Activated CD4-positive, alpha-beta memory T cell treated with anti-CD3 and anti-CD28 coated beads, Interleukin-2, amount 10 ng/mL, durations not matched to agents 7 days and 5 days (primary cell): ENCODE measurements at regions not wholly inside any gene's neighbourhood (a gene's known extent, or its start where the extent isn't known, plus 50 kb on each side); places are given as distances from the start of the nearest gene placed in this dataset.

Experiments
- CTCF ChIA-PET: fragments of 350-600 bp; sonication (Branson Sonifier 250); formaldehyde crosslinking; loops from one replicate; lab custom pipeline; 2021; ENCODE audit warnings: antibody characterized with exemption, inconsistent platforms; lab: Charles Lee
- POLR2A ChIA-PET: fragments of 350-600 bp; sonication (Branson Sonifier 250); formaldehyde crosslinking; loops from one replicate; lab custom pipeline; 2021; ENCODE audit warnings: antibody characterized with exemption; lab: Charles Lee
- DNase-seq: peaks from one replicate; pipeline ENCODE4 v3.0.0-alpha.2; 2020
- H3K27ac Mint-ChIP-seq: one replicate; pipeline ENCODE4 v1.8.0; 2021; ENCODE audit warnings: mild to moderate bottlenecking, mixed read lengths
- H3K27me3 Mint-ChIP-seq: one replicate; pipeline ENCODE4 v1.8.0; 2021; ENCODE audit warnings: mixed read lengths
- H3K36me3 Mint-ChIP-seq: one replicate; pipeline ENCODE4 v1.8.0; 2021; ENCODE audit warnings: low read depth, mixed read lengths
- H3K4me1 Mint-ChIP-seq: one replicate; pipeline ENCODE4 v1.8.0; 2021; ENCODE audit warnings: mixed read lengths
- H3K4me3 Mint-ChIP-seq: one replicate; pipeline ENCODE4 v1.8.0; 2021; ENCODE audit warnings: mild to moderate bottlenecking, mixed read lengths
- H3K9me3 Mint-ChIP-seq: one replicate; pipeline ENCODE4 v1.8.0; 2021; ENCODE audit warnings: mixed read lengths

GRCh38 chr12:77247542-77247941 lies 182.2 kb upstream of the E2F7 start:
- Mint-ChIP-seq H3K4me1 (no peaks in the 10 kb centered on the region), H3K36me3 (no peaks in the 10 kb centered on the region), H3K27ac (no peak overlapping the region), H3K27me3 (no peaks in the 10 kb centered on the region), H3K9me3 (no peaks in the 10 kb centered on the region), H3K4me3 (no peak overlapping the region)
- DNase-seq, result no peak
- POLR2A ChIA-PET, result no interaction called here
- CTCF ChIA-PET, result no interaction called here

- Mint-ChIP-seq H3K27me3 (no peaks in the 10 kb centered on the region), H3K36me3 (no peaks in the 10 kb centered on the region), H3K4me1 (no peaks in the 10 kb centered on the region), H3K9me3 (no peaks in the 10 kb centered on the region), H3K27ac (no peak overlapping the region), H3K4me3 (no peak overlapping the region)
- no peak for DNase-seq
- POLR2A ChIA-PET, result no interaction called here
- CTCF ChIA-PET, result no interaction called here
Measured at GRCh38 chr12:77243345-77243744, 178.0 kb upstream of the E2F7 start.

- DNase-seq, result no peak
- ChIA-PET POLR2A (no interaction called here), CTCF (no interaction called here)
- H3K9me3 Mint-ChIP-seq, result no peaks in the 10 kb centered on the region
- H3K4me1 Mint-ChIP-seq, result no peaks in the 10 kb centered on the region
- H3K27me3 Mint-ChIP-seq, result no peaks in the 10 kb centered on the region
- no peak overlapping the region for H3K4me3 Mint-ChIP-seq
- H3K36me3 Mint-ChIP-seq, result no peaks in the 10 kb centered on the region
- H3K27ac Mint-ChIP-seq, result no peak overlapping the region
Measured at GRCh38 chr12:77239617-77240016, 174.2 kb upstream of the E2F7 start.

GRCh38 chr12:77238335-77238734 lies 173.0 kb upstream of the E2F7 start:
- H3K27me3 Mint-ChIP-seq, result no peaks in the 10 kb centered on the region
- CTCF ChIA-PET, result no interaction called here
- no peak overlapping the region for H3K4me3 Mint-ChIP-seq
- POLR2A ChIA-PET, result no interaction called here
- H3K36me3 Mint-ChIP-seq, result no peaks in the 10 kb centered on the region
- no peaks in the 10 kb centered on the region for H3K4me1 Mint-ChIP-seq
- H3K27ac Mint-ChIP-seq, result no peak overlapping the region
- no peak for DNase-seq
- no peaks in the 10 kb centered on the region for H3K9me3 Mint-ChIP-seq

- no peak overlapping the region for H3K4me3 Mint-ChIP-seq
- no peaks in the 10 kb centered on the region for H3K9me3 Mint-ChIP-seq
- no peaks in the 10 kb centered on the region for H3K4me1 Mint-ChIP-seq
- no peak for DNase-seq
- no peak overlapping the region for H3K27ac Mint-ChIP-seq
- H3K36me3 Mint-ChIP-seq, result no peaks in the 10 kb centered on the region
- ChIA-PET CTCF (no interaction called here), POLR2A (no interaction called here)
- H3K27me3 Mint-ChIP-seq, result no peaks in the 10 kb centered on the region
Measured at GRCh38 chr12:77237896-77238295, 172.5 kb upstream of the E2F7 start.

GRCh38 chr12:77236066-77236465 lies 170.7 kb upstream of the E2F7 start:
- H3K36me3 Mint-ChIP-seq, result no peaks in the 10 kb centered on the region
- no peaks in the 10 kb centered on the region for H3K4me1 Mint-ChIP-seq
- no peak overlapping the region for H3K4me3 Mint-ChIP-seq
- ChIA-PET CTCF (no interaction called here), POLR2A (no interaction called here)
- no peak overlapping the region for H3K27ac Mint-ChIP-seq
- H3K27me3 Mint-ChIP-seq, result no peaks in the 10 kb centered on the region
- no peaks in the 10 kb centered on the region for H3K9me3 Mint-ChIP-seq
- no peak for DNase-seq

DNA sequence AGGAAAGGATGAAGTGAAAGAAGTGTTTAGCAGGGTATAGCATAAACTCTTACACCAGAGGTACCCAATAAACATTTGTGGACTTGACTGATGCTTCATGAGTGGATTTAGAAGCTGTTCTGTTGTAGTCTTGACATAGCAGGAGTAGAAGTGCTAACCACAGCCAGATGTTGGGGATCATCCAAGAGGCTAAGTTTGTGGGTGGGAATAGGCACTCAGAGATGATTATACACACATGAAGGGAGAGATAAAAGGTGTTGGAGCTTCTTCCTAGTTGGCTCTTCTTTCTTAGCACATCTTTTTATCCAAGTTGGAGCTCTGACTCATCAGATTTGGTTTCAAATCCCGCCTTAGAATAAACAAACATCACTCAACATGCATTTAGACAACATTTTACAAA lies 166.7 kb upstream of the E2F7 start:
- POLR2A ChIA-PET, result no interaction called here
- CTCF ChIA-PET, result no interaction called here
- Mint-ChIP-seq H3K9me3 (no peaks in the 10 kb centered on the region), H3K27ac (no peak overlapping the region), H3K4me1 (no peaks in the 10 kb centered on the region), H3K36me3 (no peaks in the 10 kb centered on the region), H3K27me3 (no peaks in the 10 kb centered on the region), H3K4me3 (no peak overlapping the region)
- no peak for DNase-seq

DNA sequence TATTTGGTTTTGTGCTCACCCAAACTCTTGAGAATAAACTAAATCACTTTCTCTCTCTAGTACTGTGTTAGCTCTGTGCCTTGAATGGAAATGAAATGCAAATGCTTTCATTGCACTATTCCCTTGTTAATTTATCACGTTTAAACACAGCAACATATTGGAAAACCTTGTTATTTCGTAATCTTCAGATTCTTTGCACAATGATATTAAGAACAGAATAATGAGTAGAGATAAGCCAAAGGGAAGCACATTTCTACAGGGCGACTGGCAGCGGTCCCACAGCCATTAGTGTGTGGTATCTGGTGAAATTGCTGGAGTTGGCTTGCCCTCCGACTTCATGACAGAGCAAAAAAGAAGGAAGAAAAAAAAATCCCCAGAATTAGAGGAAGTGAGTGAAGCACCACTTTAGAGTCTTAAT lies 166.1 kb upstream of the E2F7 start:
- H3K9me3 Mint-ChIP-seq, result no peaks in the 10 kb centered on the region
- no peak for DNase-seq
- H3K27ac Mint-ChIP-seq, result no peak overlapping the region
- no peak overlapping the region for H3K4me3 Mint-ChIP-seq
- H3K36me3 Mint-ChIP-seq, result no peaks in the 10 kb centered on the region
- POLR2A ChIA-PET, result no interaction called here
- no peaks in the 10 kb centered on the region for H3K4me1 Mint-ChIP-seq
- CTCF ChIA-PET, result no interaction called here
- H3K27me3 Mint-ChIP-seq, result no peaks in the 10 kb centered on the region

- POLR2A ChIA-PET, result no interaction called here
Measured at GRCh38 chr12:77229640-77230442, 164.5 kb upstream of the E2F7 start.

GRCh38 chr12:77228376-77228775 lies 163.0 kb upstream of the E2F7 start:
- ChIA-PET CTCF (no interaction called here), POLR2A (no interaction called here)
- H3K36me3 Mint-ChIP-seq, result no peaks in the 10 kb centered on the region
- no peaks in the 10 kb centered on the region for H3K4me1 Mint-ChIP-seq
- H3K27me3 Mint-ChIP-seq, result no peaks in the 10 kb centered on the region
- H3K27ac Mint-ChIP-seq, result no peak overlapping the region
- no peak for DNase-seq
- H3K9me3 Mint-ChIP-seq, result no peaks in the 10 kb centered on the region
- H3K4me3 Mint-ChIP-seq, result no peak overlapping the region

More at GRCh38 chr12:77229640-77230442, 164.5 kb upstream of the E2F7 start:
- no peaks in the 10 kb centered on the region for H3K27me3 Mint-ChIP-seq
- H3K36me3 Mint-ChIP-seq, result no peaks in the 10 kb centered on the region
- H3K27ac Mint-ChIP-seq, result no peak overlapping the region
- DNase-seq, result no peak
- no peaks in the 10 kb centered on the region for H3K4me1 Mint-ChIP-seq
- no peak overlapping the region for H3K4me3 Mint-ChIP-seq
- H3K9me3 Mint-ChIP-seq, result no peaks in the 10 kb centered on the region
- CTCF ChIA-PET, result no interaction called here

DNA sequence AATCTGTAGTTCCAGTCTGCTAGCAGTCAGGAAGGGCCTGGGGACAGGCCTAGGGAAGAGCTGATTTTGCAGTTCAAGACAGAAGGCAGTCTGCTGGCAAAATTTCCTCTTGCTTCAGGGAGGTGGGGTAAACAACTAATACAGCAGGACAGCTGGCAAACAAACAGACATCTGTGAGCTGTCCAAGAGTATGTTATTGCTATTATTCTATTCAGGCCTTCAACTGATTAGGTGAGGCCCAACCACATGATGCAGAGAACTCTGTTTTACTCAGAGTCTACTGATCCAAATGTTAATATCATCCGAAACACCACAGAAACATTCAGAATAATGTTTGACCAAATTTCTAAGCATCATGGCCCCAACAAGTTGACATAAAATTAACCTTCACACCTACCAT lies 161.0 kb upstream of the E2F7 start:
- H3K36me3 Mint-ChIP-seq, result no peaks in the 10 kb centered on the region
- no peak for DNase-seq
- POLR2A ChIA-PET, result no interaction called here
- no peaks in the 10 kb centered on the region for H3K27me3 Mint-ChIP-seq
- no peaks in the 10 kb centered on the region for H3K9me3 Mint-ChIP-seq
- CTCF ChIA-PET, result no interaction called here
- H3K4me1 Mint-ChIP-seq, result no peaks in the 10 kb centered on the region
- H3K27ac Mint-ChIP-seq, result no peak overlapping the region
- H3K4me3 Mint-ChIP-seq, result no peak overlapping the region

DNA sequence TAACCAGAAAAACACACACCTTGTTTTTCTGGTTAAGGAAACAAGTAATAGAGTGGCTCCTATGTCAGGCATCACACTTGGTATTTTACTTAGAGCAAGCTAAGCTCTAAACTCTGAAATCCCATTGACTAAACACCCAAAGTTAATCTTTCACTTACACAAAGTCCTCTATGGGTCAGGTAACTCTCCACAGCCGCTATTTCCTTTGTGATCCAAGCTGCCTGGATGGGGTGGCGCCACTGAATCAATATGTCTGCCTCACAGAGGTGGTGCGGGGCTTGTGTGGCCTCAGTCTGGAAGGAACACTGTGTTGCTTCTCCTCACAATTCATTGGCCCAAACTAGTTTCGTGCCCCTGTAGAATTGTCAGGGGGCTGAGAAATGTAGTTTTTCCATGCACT lies 160.0 kb upstream of the E2F7 start:
- H3K9me3 Mint-ChIP-seq, result no peaks in the 10 kb centered on the region
- CTCF ChIA-PET, result no interaction called here
- no peaks in the 10 kb centered on the region for H3K36me3 Mint-ChIP-seq
- no peak for DNase-seq
- H3K27ac Mint-ChIP-seq, result no peak overlapping the region
- POLR2A ChIA-PET, result no interaction called here
- H3K27me3 Mint-ChIP-seq, result no peaks in the 10 kb centered on the region
- H3K4me3 Mint-ChIP-seq, result no peak overlapping the region
- no peaks in the 10 kb centered on the region for H3K4me1 Mint-ChIP-seq

DNA sequence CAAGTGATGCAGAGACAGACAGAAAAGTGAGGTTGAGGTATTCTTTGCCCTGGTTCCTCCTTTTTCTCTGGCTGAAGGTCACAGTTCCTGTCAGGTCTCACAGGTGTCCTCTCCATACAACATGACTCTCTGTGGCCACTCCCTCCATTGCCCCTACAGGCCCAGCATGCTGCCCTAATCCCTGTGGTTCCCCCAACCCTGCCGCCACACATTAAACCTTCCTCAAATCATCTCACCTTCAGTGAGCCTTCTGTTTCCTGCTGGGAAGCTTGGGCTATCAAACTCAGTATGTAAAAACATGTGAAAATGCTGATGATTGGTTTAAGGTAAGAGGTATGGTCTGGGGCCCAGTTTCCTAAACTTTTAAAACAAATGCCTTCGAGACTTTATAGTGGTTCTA lies 159.0 kb upstream of the E2F7 start:
- Mint-ChIP-seq H3K27me3 (no peaks in the 10 kb centered on the region), H3K9me3 (no peaks in the 10 kb centered on the region), H3K4me3 (no peak overlapping the region), H3K4me1 (no peaks in the 10 kb centered on the region), H3K36me3 (no peaks in the 10 kb centered on the region), H3K27ac (no peak overlapping the region)
- ChIA-PET POLR2A (no interaction called here), CTCF (no interaction called here)
- DNase-seq, result no peak

GRCh38 chr12:77222336-77222735 lies 157.0 kb upstream of the E2F7 start:
- CTCF ChIA-PET, result no interaction called here
- no peak overlapping the region for H3K27ac Mint-ChIP-seq
- no peak for DNase-seq
- no peaks in the 10 kb centered on the region for H3K4me1 Mint-ChIP-seq
- POLR2A ChIA-PET, result no interaction called here
- no peaks in the 10 kb centered on the region for H3K27me3 Mint-ChIP-seq
- H3K36me3 Mint-ChIP-seq, result no peaks in the 10 kb centered on the region
- no peaks in the 10 kb centered on the region for H3K9me3 Mint-ChIP-seq
- H3K4me3 Mint-ChIP-seq, result no peak overlapping the region
